RPMI8226 (cell line): ENCODE measurements at regions not wholly inside any gene's neighbourhood (a gene's known extent, or its start where the extent isn't known, plus 50 kb on each side); places are given as distances from the start of the nearest gene placed in this dataset.

Experiments used
- DNase-seq: peaks from one replicate; pipeline ENCODE4 v3.0.0-alpha.2; 2015

DNA sequence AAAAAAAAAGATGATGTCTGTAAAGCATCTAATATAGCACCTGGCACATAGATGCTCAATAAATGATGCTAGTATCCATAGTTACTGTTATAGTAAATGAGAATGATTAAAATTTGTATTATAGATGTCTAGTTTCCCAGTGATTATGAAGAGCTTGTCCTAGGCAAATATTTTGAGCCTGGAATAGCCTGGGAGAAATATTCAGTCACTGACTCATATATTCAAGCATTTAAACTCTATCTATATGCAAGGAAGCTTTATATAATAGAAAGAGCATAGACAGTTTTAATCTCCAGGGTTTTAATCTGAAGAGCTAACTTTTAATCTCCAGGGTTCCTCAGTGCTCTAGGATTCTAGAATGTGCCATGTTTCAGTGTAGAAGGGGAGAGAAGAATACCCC, 91.5 kb upstream of the VASH1 start:
- no peak for DNase-seq

- no peak for DNase-seq
Measured at GRCh38 chr14:76672123-76672522, 89.1 kb upstream of the VASH1 start.

DNA sequence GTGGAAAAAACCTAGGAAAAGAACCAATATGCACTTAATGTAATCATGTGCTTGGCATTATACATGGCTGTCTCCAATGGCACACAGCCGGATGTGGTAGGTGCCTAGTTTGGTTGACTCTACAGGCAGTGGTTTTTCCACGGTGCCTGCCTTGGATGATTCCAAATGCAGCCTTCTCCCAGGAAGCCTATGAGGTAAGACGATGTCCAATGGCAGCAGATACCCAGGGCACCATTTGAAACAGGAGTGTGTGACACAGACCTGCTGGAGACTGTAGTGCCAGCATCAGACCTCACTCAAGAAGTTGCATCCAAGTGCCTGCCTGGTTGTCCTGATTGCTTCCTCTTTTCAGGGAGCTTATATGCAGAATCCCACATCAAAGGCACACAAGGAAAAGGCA, 88.0 kb upstream of the VASH1 start:
- no peak for DNase-seq

DNA sequence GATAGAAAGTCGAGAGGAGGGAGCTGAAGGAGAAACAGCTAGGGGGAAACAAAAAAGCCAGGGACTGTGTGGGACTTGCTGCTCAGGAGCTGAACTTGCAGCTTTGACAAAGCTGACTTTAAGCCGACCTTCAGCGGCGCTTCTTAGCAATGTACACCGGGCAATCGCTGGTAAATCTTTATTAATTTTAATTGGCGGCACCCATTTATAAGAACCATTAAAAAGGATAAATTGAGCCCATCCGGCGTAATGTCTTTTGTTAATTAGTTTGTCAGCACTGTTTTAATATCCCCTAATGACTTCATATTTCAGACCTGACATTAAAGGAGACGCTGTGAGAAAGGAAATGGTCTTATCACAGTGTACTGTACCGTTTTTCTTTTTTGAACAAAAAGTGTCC, 86.2 kb upstream of the VASH1 start:
- no peak for DNase-seq

- no peak for DNase-seq
Measured at GRCh38 chr14:76676539-76676938, 84.7 kb upstream of the VASH1 start.

GRCh38 chr14:76677534-76678145, 83.6 kb upstream of the VASH1 start:
- DNase-seq = no peak

- no peak for DNase-seq
Measured at GRCh38 chr14:76678244-76678800, 82.9 kb upstream of the VASH1 start.

- no peak for DNase-seq
Measured at GRCh38 chr14:76682367-76682766, 78.9 kb upstream of the VASH1 start.

GRCh38 chr14:76686646-76687045, 74.6 kb upstream of the VASH1 start:
- DNase-seq = no peak

- DNase-seq = no peak
Measured at GRCh38 chr14:76687611-76688382, 73.5 kb upstream of the VASH1 start.

DNA sequence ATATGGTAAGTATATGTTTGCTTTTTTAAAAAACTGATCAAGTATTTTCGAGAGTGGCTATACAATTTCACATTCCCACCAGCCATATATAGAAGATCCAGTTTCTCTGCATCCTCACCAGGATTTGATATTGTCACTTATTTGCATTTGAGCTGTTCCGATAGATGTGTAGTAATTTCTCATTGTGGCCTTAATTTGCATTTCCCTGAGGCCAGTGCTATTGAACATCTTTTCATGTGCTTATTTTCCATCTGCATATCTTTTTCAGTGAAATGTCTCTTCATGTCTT, 72.9 kb upstream of the VASH1 start:
- no peak for DNase-seq

DNA sequence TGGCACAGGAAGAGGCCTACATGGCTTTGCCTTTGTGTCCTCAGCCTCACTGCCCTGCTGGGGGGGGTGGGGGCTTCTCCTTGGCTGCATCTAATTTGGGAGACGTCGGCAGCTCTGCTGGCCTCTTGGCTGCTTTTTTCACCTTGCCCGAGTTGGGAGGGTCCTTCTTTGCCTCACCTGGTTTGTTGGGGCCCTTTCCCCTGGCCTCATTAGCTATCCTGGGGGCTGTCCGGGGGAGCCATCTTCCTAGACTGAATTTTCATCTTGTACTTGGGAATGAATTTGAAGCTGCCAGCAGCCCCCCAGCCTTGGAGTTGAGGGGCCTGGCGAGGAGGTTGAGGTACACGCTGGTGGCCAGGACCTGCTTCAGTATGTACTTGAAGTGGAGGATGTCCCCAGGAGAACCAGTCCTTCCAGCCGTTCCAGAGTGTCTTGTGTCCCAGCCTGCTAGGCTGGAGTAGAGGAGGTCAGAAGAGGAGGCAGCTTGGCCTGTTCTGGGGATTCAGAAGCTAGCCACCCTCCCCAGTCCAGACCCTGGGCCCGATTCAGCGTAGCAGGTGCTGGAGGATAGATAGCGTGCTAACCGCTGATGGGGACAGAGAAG, 70.7 kb upstream of the VASH1 start:
- no peak for DNase-seq

- no peak for DNase-seq
Measured at GRCh38 chr14:76694106-76694505, 67.2 kb upstream of the VASH1 start.

DNA sequence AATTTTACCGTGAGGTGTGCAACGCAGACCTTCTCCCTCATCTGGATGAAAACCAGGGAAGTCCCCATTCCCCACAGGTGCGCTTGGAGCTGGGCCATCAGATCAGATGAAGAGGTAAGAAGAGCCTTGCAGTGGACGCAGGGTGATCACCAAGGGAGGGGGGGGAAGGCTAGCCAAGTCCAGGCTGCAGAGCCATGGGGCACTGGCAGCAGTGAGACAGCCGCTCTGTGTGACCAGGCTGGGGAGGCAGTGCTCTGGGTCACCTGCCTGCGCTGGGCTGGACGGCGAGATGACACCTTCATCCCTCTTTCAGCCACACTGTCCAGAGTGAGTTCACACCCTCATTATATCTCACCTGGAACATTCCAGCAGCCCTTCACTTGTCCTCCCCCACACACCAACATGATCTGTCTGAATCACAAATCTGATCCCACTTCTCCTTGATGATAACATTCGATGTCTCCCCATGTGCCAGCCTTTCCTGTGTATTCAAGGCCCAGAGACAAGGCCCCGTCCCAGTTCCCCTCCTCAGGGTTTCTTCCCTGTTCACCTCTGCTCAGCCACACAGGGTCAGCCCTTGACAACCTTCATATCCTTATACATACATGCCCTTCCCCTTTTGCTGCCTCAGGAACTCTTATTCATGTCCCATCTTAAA, 65.9 kb upstream of the VASH1 start:
- no peak for DNase-seq

GRCh38 chr14:76696361-76696760, 64.9 kb upstream of the VASH1 start:
- DNase-seq = no peak

- no peak for DNase-seq
Measured at GRCh38 chr14:76696791-76697190, 64.5 kb upstream of the VASH1 start.

- no peak for DNase-seq
Measured at GRCh38 chr14:76697246-76697905, 63.9 kb upstream of the VASH1 start.

GRCh38 chr14:76698191-76698590, 63.1 kb upstream of the VASH1 start:
- no peak for DNase-seq

- no peak for DNase-seq
Measured at GRCh38 chr14:76698631-76699030, 62.6 kb upstream of the VASH1 start.

GRCh38 chr14:76699209-76699938, 61.9 kb upstream of the VASH1 start:
- DNase-seq = no peak

DNA sequence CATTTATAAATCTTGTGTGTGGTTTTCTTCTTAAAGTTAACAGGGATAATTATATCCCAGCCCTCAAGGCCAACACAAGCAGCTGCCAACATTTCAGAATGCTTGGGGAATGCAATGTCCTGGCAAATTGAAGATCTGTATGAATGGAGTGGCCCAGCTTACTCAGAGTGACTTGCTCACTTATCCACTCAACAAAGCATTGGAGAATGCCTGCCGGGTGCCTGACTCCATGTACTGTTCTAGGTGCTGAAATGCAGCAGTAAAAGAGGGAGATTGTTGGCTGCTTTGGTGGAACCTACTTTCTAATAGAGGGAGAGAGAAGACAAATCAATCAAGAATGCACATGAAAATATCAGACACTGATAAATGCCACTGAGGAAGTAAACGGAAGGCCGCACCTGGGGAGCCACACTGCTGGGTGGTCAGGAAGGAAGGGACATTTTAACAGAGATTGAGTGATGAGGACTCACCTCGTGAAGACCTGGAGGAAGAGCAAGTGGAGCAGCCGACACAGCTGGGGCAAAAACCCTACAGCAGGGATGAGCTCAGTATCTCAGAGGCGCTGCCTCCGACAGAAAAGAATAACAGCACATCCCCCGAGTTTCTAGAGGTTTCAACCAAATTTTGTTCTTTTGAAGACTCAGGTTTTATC, 61.2 kb upstream of the VASH1 start:
- DNase-seq = no peak

DNA sequence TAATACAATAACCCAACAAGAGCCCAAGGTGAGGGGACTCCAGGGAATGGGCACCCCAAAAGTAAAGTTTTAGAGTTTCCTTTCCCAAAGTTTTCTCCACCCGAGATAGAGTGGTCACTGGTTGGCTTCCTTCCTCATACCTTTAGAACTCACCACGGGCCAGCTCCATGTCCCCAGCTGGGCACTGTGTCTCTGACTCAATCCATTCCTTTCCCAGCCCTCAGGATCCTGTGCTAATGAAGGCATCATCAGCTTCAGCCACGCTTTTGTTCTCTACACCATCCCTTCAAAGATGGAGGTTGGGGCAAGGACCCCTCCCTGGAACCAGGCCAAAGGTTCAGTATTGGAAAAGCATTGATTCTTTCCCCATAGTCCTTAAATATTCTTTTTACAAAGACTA, 59.8 kb upstream of the VASH1 start:
- no peak for DNase-seq
